HG03196 (cell line): ENCODE measurements at regions not wholly inside any gene's neighbourhood (a gene's known extent, or its start where the extent isn't known, plus 50 kb on each side); places are given as distances from the start of the nearest gene placed in this dataset.

Experiments used
- ATAC-seq: cut with Tn5 transposase; IDR thresholded peaks from one replicate; pipeline ENCODE4 v1.9.1; 2021; ENCODE audit not compliant: unreplicated experiment

- no peak for ATAC-seq
These were observed 132.2 kb downstream of the OGFRL1 start for GRCh38 chr6:71420693-71421328.

GRCh38 chr6:71421611-71422010 is 133.0 kb downstream of the OGFRL1 start:
- no peak for ATAC-seq

GRCh38 chr6:71430018-71430417 is 141.4 kb downstream of the OGFRL1 start:
- no peak for ATAC-seq

- no peak for ATAC-seq
These were observed 144.8 kb downstream of the OGFRL1 start for GRCh38 chr6:71433441-71433840.

GRCh38 chr6:71444222-71444621 is 155.6 kb downstream of the OGFRL1 start:
- no peak for ATAC-seq

DNA sequence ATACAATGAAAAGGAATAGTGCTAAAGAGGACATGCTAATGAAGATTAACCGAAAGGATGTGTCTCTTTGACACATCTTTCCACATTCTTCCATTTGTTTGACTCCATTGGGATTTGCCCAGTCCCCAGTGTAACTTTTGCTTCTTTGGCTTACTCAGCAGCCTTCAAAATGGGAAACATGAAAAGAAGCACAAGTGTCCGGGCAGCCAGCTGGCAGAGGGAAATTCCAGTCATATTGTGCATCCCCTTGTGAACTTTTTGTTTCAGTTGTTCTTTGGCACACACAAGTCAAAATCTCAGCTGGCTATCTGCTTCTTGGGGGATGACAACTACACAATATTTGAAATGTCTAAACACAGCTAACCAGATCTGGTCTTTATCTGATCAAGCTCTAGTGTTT is 157.4 kb downstream of the OGFRL1 start:
- ATAC-seq, result no peak

DNA sequence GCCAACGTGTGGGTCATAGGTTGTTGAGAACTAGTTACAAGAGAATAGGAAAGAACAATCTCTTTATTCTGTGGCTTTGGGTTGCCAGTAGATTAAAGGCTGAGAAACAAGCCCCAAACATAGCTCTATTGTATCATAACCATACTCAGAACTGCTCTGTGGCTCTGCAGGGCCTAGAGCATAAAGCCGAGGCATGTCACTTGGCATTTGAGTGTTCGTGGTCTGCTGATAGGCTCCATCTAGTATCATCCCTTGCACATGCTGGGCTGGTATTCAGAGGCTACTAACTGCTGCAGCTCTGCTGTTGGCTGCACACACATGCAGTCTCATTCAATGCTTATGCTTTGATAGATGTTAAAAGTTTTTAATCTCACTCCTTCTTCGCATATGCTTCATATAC is 157.9 kb downstream of the OGFRL1 start:
- no peak for ATAC-seq

- ATAC-seq, result no peak
These were observed 164.2 kb downstream of the OGFRL1 start for GRCh38 chr6:71452697-71453370.

DNA sequence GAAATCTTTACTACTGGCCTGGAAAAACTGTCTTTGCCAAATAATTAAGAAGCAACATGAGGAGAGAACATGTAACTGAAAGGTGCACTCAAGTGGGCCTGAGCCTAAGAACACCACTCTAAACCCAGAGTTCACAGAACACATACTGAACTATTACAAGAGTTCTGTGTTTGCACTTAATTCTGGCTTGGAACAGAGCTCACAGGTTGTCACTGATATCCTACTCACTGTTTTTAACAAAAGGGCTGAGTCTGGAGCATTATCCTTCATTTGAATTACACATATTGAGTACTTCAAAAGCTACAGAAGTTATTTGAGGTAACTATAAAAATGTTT is 164.7 kb downstream of the OGFRL1 start:
- ATAC-seq, result no peak

GRCh38 chr6:71454056-71454455 is 165.4 kb downstream of the OGFRL1 start:
- no peak for ATAC-seq

DNA sequence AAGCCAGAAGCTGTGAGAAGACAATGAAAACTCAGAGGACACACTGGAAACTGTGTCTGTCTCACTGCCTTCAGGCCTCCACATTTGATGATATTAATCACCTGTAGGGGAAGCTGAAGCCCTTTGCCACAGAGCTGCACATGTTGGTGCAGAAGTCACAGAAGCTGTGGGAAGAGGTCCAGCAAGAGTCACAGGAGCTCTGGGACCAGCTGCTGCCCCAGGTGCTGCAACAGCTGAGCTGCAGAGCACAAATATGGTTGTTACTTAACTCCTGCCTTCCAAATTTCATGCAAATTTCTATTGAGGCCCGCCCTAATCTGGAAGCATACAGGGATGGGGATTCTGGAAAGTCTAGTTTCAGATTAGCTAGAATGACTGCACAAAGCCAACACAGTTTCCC is 169.3 kb downstream of the OGFRL1 start:
- ATAC-seq, result no peak

- ATAC-seq, result no peak
These were observed 170.6 kb downstream of the OGFRL1 start for GRCh38 chr6:71459162-71459561.

DNA sequence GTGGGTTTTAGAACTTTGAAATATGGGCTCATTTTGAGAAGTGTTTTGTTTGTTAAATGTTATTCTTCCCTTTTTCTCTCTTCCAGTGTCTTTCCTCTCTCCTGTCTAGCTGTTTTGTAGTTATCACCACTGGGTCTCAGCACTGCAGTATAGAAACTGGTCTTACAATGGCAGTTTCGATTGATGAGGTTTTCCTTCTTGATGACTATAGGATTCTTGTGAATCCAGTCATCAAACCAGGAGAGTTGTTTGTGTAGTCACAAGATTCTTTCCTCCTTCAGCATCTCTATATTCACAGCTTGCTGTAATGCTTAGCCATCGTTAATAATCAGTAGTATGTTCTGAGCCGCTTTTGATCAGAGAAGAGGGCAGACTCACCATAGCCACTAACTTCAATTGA is 172.3 kb downstream of the OGFRL1 start:
- no peak for ATAC-seq

- no peak for ATAC-seq
These were observed 174.4 kb downstream of the OGFRL1 start for GRCh38 chr6:71463061-71463460.

- no peak for ATAC-seq
These were observed 176.5 kb downstream of the OGFRL1 start for GRCh38 chr6:71465096-71465495.

- no peak for ATAC-seq
These were observed 177.8 kb downstream of the OGFRL1 start for GRCh38 chr6:71466362-71466761.

DNA sequence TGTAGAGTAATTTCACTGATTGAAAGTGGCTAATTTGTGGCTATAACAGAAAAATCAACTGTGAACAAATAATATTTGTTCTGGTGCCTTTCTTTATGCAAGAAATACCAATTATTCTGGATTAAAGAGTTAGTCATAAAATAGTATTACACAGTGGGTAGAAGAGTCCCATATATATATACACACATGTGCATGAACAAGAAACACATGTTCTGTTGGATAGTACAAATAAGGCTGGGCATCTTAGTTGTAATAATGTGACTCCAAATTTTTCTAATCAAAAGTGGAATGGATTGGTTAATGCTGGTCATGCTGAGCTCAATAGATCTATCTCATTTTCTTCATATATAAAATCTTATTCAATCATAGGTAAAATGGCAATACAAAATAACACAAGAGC is 179.4 kb downstream of the OGFRL1 start:
- ATAC-seq, result no peak

DNA sequence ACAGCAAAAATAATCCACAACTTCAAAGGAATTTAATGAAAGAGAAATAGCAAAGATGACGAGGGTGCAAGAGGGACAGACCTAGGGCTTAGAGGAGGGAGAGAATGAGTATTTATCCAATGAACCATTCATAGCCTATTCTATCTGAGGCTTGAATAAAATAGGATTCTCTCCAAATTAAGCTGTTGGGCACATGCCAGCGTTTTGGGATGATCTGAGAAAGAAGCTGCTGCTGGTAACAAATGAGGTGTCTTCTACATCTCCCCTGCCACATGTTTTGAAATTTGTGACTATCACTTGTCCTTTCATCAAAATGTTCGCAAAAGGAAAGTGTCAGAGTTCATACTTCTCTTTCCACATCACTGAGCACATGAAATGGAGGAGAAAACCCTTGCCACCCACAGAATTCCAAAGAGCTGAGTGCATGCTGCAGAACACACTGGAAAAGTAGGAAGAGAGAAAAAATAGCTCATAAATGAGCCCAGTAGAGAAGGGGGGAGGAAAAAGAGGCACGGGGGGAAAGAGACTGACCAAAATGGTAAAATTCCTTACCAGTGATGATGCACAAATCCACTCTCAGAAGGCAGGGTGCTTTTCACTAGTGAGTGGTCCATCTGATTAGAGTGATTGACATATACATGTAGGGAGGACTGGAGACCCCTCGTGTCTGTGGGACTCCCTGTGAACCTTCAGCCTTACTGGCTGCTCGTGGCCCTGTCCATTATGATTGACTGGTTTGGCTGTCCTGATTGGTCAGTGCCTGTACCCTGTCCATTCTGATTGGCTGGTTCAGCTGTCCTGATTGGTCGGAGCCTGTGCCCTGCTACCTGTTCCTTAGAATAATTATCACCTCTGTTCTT is 180.5 kb downstream of the OGFRL1 start:
- no peak for ATAC-seq

GRCh38 chr6:71471718-71472117 is 183.1 kb downstream of the OGFRL1 start:
- no peak for ATAC-seq

DNA sequence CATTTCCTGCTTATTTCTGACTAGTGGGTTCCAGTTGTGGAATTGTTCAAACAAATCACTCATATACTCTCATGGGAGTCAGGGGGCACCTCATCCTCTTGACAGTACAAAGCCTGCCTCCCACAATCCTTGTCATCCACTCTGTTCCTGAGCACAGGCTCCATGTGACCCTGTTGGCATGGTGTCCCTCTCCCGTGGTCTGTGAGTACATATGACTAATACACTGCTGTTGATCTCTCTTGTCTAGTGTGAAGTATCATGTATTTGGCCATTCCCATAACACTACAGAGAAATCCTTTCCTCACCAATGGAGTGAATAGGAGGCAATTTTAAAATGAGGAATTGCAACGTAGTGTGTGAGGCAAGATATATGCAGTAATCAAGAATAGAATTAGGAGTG is 185.3 kb downstream of the OGFRL1 start:
- no peak for ATAC-seq

DNA sequence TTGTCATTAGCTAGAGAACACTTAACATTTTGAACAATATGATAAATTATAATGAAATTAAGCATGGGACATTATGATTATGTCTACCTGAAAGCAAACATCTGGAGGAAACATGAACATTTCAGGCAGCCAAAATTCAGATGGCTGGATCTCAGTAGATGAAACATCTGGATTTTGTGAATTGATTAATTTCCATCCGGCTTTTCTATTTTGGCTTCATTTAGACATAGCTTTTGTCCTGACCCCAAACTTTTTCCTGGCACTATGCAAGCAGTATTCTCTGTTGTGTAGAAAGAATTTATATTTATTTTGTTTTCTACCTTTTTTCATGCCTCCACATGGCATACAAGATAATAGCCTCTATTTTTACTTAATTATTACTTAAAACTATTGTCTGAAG is 186.3 kb downstream of the OGFRL1 start:
- no peak for ATAC-seq

DNA sequence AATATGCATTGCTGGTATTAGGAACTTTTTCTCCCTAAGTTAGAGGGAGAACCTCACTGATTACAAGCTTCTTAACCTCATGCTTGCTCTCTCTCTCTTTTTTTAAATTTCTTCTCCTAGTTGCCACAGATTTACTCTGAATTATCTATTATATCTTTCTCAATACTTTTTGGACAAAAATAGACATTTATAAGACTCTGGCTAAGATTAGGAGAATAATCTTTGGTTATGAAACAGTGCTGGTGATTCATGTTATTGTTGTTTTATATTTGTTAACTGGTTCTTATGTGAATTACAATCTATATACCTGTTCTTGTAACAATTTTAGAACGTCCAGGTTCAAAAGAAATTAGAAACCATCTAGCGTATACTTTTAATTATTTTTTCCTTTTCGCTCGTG is 187.8 kb downstream of the OGFRL1 start:
- ATAC-seq, result no peak
